HepG2 (cell line): ENCODE measurements at regions not wholly inside any gene's neighbourhood (a gene's known extent, or its start where the extent isn't known, plus 50 kb on each side); places are given as distances from the start of the nearest gene placed in this dataset.

Experiments
- CBX1 ChIP-seq: IDR thresholded peaks from one replicate; pipeline ENCODE4 v1.6.1; 2016; ENCODE audit warnings: antibody characterized with exemption, low read depth
- CREM ChIP-seq, 2 experiments: sonication (generic) in 1 of 2; formaldehyde crosslinking in 1 of 2; IDR thresholded peaks; 2 replicates each; pipeline versions ENCODE4 v1.4.0 to v1.6.1; 2016 to 2020; ENCODE audit warnings: antibody characterized with exemption in 1 of 2, mild to moderate bottlenecking in 1 of 2, missing genetic modification reagents in 1 of 2
- ELF3 ChIP-seq: IDR thresholded peaks from 2 replicates; pipeline ENCODE4 v1.6.1; 2016; ENCODE audit warnings: missing genetic modification reagents, missing compliant biosample characterization
- FOXK1 ChIP-seq: sonication (generic); formaldehyde crosslinking; IDR thresholded peaks from 2 replicates; pipeline ENCODE4 v1.4.0; 2020; ENCODE audit warnings: low read depth, missing genetic modification reagents, borderline replicate concordance
- FOXP1 ChIP-seq, 2 experiments: fragments of 450-650 bp in 1 of 2; IDR thresholded peaks; 2 replicates each; pipeline ENCODE4 v1.6.1; 2017 to 2018; ENCODE audit warnings: antibody characterized with exemption in 1 of 2
- GATAD2A ChIP-seq: IDR thresholded peaks from 2 replicates; pipeline ENCODE4 v1.6.1; 2016
- HOXA3 ChIP-seq: sonication (generic); formaldehyde crosslinking; IDR thresholded peaks from 2 replicates; pipeline ENCODE4 v1.5.0; 2020; ENCODE audit warnings: missing genetic modification reagents
- KAT8 ChIP-seq: IDR thresholded peaks from 2 replicates; pipeline ENCODE4 v1.6.1; 2016; ENCODE audit warnings: missing genetic modification reagents, missing compliant biosample characterization
- POLR2G ChIP-seq: fragments of 200-400 bp; formaldehyde crosslinking; IDR thresholded peaks from 2 replicates; pipeline ENCODE4 v1.6.1; 2018; ENCODE audit warnings: mild to moderate bottlenecking, low read depth, low read length, moderate library complexity
- SYNCRIP ChIP-seq: fragments of 200-400 bp; formaldehyde crosslinking; IDR thresholded peaks from 2 replicates; pipeline ENCODE4 v1.6.1; 2018; ENCODE audit warnings: mild to moderate bottlenecking, low read depth, low read length; ENCODE audit not compliant: insufficient read depth
- YY1 ChIP-seq: IDR thresholded peaks from 2 replicates; pipeline ENCODE4 v1.6.1; 2011; ENCODE audit warnings: low read length, low read depth, moderate library complexity, mild to moderate bottlenecking; ENCODE audit not compliant: insufficient read depth, insufficient replicate concordance
- ZBTB39 ChIP-seq: sonication (generic); formaldehyde crosslinking; IDR thresholded peaks from 2 replicates; pipeline ENCODE4 v1.5.0; 2020; ENCODE audit warnings: missing genetic modification reagents
- ZKSCAN5 ChIP-seq: sonication (generic); formaldehyde crosslinking; IDR thresholded peaks from 2 replicates; pipeline ENCODE4 v1.5.1; 2020; ENCODE audit warnings: mild to moderate bottlenecking, missing genetic modification reagents
- ZNF12 ChIP-seq: sonication (generic); formaldehyde crosslinking; IDR thresholded peaks from 2 replicates; pipeline ENCODE4 v1.5.0; 2020; ENCODE audit warnings: missing genetic modification reagents
- ZNF543 ChIP-seq: sonication (generic); formaldehyde crosslinking; IDR thresholded peaks from 2 replicates; pipeline ENCODE4 v1.4.0; 2020; ENCODE audit warnings: mild to moderate bottlenecking, missing genetic modification reagents
- ZNF639 ChIP-seq: conservative IDR thresholded peaks from 2 replicates; pipeline ENCODE4 v1.6.1; 2018; ENCODE audit warnings: missing genetic modification reagents
- ZSCAN22 ChIP-seq: sonication (generic); formaldehyde crosslinking; IDR thresholded peaks from 2 replicates; pipeline ENCODE4 v1.4.0; 2020; ENCODE audit warnings: mild to moderate bottlenecking, missing genetic modification reagents
- ZSCAN29 ChIP-seq: sonication (generic); formaldehyde crosslinking; conservative IDR thresholded peaks from 2 replicates; pipeline ENCODE4 v1.4.0; 2020; ENCODE audit warnings: mild to moderate bottlenecking, missing genetic modification reagents
- TF ChIP-seq, protein P1 (sequence below): sonication (generic); formaldehyde crosslinking; IDR thresholded peaks from 2 replicates; pipeline ENCODE4 v1.4.0; 2020; ENCODE audit warnings: missing genetic modification reagents
- TF ChIP-seq, protein P2 (sequence below): IDR thresholded peaks from 2 replicates; pipeline ENCODE4 v1.4.0; 2020; ENCODE audit warnings: mild to moderate bottlenecking, missing genetic modification reagents

DNA sequence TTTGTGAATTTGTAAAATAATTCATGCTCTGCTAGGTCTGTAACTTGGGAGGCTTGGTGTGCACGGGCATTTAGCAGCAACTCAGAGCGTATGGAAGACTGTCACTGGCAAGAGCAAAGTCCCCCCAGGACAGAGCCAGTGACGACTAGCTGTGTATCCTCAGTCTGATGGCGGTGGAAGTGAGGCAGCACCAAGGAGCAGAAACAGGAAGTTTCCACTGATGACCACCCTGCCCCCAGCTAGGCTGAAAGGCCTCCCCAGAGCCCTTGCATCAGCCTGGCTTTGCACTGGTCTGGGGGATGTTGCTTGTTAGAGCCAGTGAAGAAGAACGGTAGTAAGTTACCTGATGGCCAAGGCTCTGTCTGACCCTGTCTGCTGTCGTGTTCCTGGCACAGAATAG lies 66.8 kb upstream of the ABL1 start (continued):
- TF ChIP-seq, protein P1, sequence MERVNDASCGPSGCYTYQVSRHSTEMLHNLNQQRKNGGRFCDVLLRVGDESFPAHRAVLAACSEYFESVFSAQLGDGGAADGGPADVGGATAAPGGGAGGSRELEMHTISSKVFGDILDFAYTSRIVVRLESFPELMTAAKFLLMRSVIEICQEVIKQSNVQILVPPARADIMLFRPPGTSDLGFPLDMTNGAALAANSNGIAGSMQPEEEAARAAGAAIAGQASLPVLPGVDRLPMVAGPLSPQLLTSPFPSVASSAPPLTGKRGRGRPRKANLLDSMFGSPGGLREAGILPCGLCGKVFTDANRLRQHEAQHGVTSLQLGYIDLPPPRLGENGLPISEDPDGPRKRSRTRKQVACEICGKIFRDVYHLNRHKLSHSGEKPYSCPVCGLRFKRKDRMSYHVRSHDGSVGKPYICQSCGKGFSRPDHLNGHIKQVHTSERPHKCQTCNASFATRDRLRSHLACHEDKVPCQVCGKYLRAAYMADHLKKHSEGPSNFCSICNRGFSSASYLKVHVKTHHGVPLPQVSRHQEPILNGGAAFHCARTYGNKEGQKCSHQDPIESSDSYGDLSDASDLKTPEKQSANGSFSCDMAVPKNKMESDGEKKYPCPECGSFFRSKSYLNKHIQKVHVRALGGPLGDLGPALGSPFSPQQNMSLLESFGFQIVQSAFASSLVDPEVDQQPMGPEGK (CRISPR knock-in tag) = peak; percentile 68
- TF ChIP-seq ZKSCAN5 (CRISPR knock-in tag) = no peak
- TF ChIP-seq ZNF12 (CRISPR knock-in tag) = peak; percentile 39; the same call in 1 of the 2 replicates
- peak; percentile 19; the same call in 1 of the 2 replicates for TF ChIP-seq CREM (IDR thresholded peaks at IDR 0.05)
- no peak for TF ChIP-seq CREM (CRISPR knock-in tag; IDR thresholded peaks at IDR 0.05)
- 0 out of 2 replicates have a peak, but pooled peaks have one; percentile 34 for TF ChIP-seq POLR2G
- TF ChIP-seq, protein P2, sequence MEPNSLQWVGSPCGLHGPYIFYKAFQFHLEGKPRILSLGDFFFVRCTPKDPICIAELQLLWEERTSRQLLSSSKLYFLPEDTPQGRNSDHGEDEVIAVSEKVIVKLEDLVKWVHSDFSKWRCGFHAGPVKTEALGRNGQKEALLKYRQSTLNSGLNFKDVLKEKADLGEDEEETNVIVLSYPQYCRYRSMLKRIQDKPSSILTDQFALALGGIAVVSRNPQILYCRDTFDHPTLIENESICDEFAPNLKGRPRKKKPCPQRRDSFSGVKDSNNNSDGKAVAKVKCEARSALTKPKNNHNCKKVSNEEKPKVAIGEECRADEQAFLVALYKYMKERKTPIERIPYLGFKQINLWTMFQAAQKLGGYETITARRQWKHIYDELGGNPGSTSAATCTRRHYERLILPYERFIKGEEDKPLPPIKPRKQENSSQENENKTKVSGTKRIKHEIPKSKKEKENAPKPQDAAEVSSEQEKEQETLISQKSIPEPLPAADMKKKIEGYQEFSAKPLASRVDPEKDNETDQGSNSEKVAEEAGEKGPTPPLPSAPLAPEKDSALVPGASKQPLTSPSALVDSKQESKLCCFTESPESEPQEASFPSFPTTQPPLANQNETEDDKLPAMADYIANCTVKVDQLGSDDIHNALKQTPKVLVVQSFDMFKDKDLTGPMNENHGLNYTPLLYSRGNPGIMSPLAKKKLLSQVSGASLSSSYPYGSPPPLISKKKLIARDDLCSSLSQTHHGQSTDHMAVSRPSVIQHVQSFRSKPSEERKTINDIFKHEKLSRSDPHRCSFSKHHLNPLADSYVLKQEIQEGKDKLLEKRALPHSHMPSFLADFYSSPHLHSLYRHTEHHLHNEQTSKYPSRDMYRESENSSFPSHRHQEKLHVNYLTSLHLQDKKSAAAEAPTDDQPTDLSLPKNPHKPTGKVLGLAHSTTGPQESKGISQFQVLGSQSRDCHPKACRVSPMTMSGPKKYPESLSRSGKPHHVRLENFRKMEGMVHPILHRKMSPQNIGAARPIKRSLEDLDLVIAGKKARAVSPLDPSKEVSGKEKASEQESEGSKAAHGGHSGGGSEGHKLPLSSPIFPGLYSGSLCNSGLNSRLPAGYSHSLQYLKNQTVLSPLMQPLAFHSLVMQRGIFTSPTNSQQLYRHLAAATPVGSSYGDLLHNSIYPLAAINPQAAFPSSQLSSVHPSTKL (CRISPR knock-in tag) = 0 out of 2 replicates have a peak, but pooled peaks have one; percentile 38
- TF ChIP-seq HOXA3 (CRISPR knock-in tag) = peak; percentile 56; the same call in 1 of the 2 replicates
- TF ChIP-seq ZBTB39 = no peak
- no peak for TF ChIP-seq ZNF639 (CRISPR knock-in tag)
- TF ChIP-seq SYNCRIP = no peak
- peak; percentile 76 for TF ChIP-seq ELF3 (CRISPR knock-in tag)
- TF ChIP-seq GATAD2A (CRISPR knock-in tag) = peak; percentile 82
- peak; percentile 98 for TF ChIP-seq ZSCAN22 (CRISPR knock-in tag)
- peak; percentile 46 for TF ChIP-seq YY1
- TF ChIP-seq FOXP1 (IDR thresholded peaks at IDR 0.05) = no peak
- no peak; the same call in 1 of the 2 replicates for TF ChIP-seq FOXP1 (CRISPR knock-in tag; IDR thresholded peaks at IDR 0.05)
- TF ChIP-seq FOXK1 (CRISPR knock-in tag) = peak; percentile 25; the same call in 1 of the 2 replicates
- 0 out of 2 replicates have a peak, but pooled peaks have one; percentile 14 for TF ChIP-seq ZSCAN29 (CRISPR knock-in tag)
- peak; percentile 57; the same call in 1 of the 2 replicates for TF ChIP-seq KAT8 (CRISPR knock-in tag)
- no peak for TF ChIP-seq CBX1
- TF ChIP-seq ZNF543 (CRISPR knock-in tag) = no peak
